HL-60 (cell line): ENCODE measurements at regions not wholly inside any gene's neighbourhood (a gene's known extent, or its start where the extent isn't known, plus 50 kb on each side); places are given as distances from the start of the nearest gene placed in this dataset.

ENCODE experiments used
- DNase-seq, 2 experiments: peaks; one replicate each; pipeline ENCODE4 v3.0.0-alpha.2; 2010 to 2020; ENCODE audit warnings: low read depth in 1 of 2, low spot score in 1 of 2
- H3K27ac ChIP-seq: fragments of 250-450 bp; sonication (Bioruptor Pico); replicated peaks from 2 replicates; pipeline ENCODE4 v1.5.1; 2020; ENCODE audit warnings: mild to moderate bottlenecking, moderate library complexity
- H3K27me3 ChIP-seq: fragments of 250-450 bp; sonication (Bioruptor Pico); 2 replicates; pipeline ENCODE4 v1.5.1; 2021; ENCODE audit warnings: mild to moderate bottlenecking, moderate library complexity; ENCODE audit not compliant: insufficient read depth, poor library complexity, severe bottlenecking
- H3K4me3 ChIP-seq: replicated peaks from 2 replicates; pipeline ENCODE4 v1.5.1; 2011; ENCODE audit warnings: mild to moderate bottlenecking, control low read depth, low read length; ENCODE audit not compliant: insufficient read depth
- GABPA ChIP-seq: IDR thresholded peaks from 2 replicates; pipeline ENCODE4 v1.6.1; 2012; ENCODE audit warnings: low read depth
- POLR2AphosphoS5 ChIP-seq: IDR thresholded peaks from 2 replicates; pipeline ENCODE4 v1.6.1; 2012; ENCODE audit warnings: low read depth
- SPI1 ChIP-seq: IDR thresholded peaks from 2 replicates; pipeline ENCODE4 v1.6.1; 2012; ENCODE audit warnings: low read depth, mild to moderate bottlenecking, borderline replicate concordance
- TF ChIP-seq, protein P1 (sequence below): IDR thresholded peaks from one replicate; pipeline ENCODE4 v1.5.1; 2011; ENCODE audit warnings: low read length, control low read depth, inconsistent platforms; ENCODE audit not compliant: insufficient read depth
- TF ChIP-seq, protein P2 (sequence below): IDR thresholded peaks from 2 replicates; pipeline ENCODE4 v1.6.1; 2012; ENCODE audit warnings: low read depth; ENCODE audit not compliant: insufficient replicate concordance

DNA sequence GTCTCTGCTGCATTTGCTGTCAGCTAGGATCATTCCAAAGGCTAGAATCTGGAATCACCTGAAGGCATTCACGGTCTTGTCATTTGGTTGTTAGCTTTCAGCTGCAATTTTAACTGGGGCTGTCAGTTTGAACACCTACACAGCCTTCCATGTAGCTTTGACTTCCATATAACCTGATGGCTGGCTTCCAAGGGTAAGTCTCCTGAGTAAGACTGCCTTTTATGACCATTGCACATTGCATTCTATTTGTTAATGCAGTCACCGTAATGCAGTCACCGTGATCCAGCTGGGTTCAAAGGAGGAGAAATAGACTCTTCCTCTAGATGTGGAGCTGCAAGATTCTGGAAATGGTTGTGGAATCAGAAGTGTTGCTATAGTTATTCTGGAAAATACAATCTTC is 1284.2 kb downstream of the ADGRL3 start:
- Histone ChIP-seq H3K4me3 (no peak overlapping the region), H3K27me3 (no peaks in the 10 kb centered on the region), H3K27ac (no peak overlapping the region)
- TF ChIP-seq, protein P1, sequence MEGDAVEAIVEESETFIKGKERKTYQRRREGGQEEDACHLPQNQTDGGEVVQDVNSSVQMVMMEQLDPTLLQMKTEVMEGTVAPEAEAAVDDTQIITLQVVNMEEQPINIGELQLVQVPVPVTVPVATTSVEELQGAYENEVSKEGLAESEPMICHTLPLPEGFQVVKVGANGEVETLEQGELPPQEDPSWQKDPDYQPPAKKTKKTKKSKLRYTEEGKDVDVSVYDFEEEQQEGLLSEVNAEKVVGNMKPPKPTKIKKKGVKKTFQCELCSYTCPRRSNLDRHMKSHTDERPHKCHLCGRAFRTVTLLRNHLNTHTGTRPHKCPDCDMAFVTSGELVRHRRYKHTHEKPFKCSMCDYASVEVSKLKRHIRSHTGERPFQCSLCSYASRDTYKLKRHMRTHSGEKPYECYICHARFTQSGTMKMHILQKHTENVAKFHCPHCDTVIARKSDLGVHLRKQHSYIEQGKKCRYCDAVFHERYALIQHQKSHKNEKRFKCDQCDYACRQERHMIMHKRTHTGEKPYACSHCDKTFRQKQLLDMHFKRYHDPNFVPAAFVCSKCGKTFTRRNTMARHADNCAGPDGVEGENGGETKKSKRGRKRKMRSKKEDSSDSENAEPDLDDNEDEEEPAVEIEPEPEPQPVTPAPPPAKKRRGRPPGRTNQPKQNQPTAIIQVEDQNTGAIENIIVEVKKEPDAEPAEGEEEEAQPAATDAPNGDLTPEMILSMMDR: no peak
- TF ChIP-seq POLR2AphosphoS5: no peak
- no peak for TF ChIP-seq GABPA
- TF ChIP-seq, protein P2, sequence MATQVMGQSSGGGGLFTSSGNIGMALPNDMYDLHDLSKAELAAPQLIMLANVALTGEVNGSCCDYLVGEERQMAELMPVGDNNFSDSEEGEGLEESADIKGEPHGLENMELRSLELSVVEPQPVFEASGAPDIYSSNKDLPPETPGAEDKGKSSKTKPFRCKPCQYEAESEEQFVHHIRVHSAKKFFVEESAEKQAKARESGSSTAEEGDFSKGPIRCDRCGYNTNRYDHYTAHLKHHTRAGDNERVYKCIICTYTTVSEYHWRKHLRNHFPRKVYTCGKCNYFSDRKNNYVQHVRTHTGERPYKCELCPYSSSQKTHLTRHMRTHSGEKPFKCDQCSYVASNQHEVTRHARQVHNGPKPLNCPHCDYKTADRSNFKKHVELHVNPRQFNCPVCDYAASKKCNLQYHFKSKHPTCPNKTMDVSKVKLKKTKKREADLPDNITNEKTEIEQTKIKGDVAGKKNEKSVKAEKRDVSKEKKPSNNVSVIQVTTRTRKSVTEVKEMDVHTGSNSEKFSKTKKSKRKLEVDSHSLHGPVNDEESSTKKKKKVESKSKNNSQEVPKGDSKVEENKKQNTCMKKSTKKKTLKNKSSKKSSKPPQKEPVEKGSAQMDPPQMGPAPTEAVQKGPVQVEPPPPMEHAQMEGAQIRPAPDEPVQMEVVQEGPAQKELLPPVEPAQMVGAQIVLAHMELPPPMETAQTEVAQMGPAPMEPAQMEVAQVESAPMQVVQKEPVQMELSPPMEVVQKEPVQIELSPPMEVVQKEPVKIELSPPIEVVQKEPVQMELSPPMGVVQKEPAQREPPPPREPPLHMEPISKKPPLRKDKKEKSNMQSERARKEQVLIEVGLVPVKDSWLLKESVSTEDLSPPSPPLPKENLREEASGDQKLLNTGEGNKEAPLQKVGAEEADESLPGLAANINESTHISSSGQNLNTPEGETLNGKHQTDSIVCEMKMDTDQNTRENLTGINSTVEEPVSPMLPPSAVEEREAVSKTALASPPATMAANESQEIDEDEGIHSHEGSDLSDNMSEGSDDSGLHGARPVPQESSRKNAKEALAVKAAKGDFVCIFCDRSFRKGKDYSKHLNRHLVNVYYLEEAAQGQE: no peak
- no peak for TF ChIP-seq SPI1
- no peak for DNase-seq

DNA sequence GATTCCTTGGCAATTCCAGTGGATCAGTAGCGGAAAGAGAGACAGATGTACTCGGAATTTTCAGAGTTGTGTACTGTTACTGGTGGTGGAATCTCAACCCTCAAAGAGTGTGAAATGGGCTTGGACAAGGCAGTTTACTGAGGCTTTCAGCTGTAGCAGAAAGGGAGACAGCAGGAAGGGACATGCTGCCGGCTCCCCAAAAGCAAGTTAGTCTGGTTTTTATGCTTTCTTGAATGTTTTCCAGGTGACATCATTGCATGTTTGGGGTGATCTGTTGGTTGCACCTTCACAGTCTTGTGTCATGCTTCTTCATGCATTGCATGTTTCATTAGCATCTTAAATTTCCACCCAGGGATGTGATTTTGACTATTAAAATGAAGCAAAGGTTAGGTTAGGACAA is 1282.2 kb downstream of the ADGRL3 start:
- H3K4me3 ChIP-seq: no peak overlapping the region
- H3K27ac ChIP-seq: no peak overlapping the region
- TF ChIP-seq, protein P1: no peak
- TF ChIP-seq POLR2AphosphoS5: no peak
- no peak for TF ChIP-seq GABPA
- TF ChIP-seq, protein P2: no peak
- no peak for TF ChIP-seq SPI1
- H3K27me3 ChIP-seq: no peaks in the 10 kb centered on the region
- no peak for DNase-seq

DNA sequence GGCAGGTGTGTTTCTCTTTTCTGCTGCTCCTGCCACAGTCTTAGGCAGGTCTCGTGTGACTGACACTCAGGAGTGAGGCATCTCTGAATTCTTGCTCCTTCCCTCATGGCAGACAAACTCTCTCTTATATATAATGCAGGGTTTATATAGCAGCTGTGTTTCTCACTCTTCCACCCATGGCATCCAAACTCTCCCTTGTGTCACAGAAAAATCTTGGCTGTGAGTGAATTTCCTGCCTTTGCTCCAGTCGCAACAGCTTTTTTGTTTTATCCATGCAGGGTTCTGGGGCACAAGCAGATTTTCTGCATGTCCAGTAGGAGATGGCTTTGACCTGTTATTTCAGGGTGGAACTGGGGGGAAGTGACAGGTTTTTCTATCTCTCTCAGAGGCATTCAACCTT is 1275.5 kb downstream of the ADGRL3 start:
- TF ChIP-seq SPI1 (no peak), GABPA (no peak), POLR2AphosphoS5 (no peak)
- TF ChIP-seq, protein P2: no peak
- TF ChIP-seq, protein P1: no peak
- Histone ChIP-seq H3K27me3 (no peaks in the 10 kb centered on the region), H3K27ac (no peak overlapping the region), H3K4me3 (no peak overlapping the region)
- DNase-seq: no peak
